ENCODE measurements at regions not wholly inside any gene's neighbourhood (a gene's known extent, or its start where the extent isn't known, plus 50 kb on each side); places are given as distances from the start of the nearest gene placed in this dataset.
"Not testable (repeated sequence)": the region's sequence is repeated elsewhere in the genome, so short reads cannot be mapped to it uniquely, and the experiment has no call there.

- Histone ChIP-seq H3K4me1 (no peaks in the 10 kb centered on the region), H3K27ac (no peak overlapping the region), H3K9me3 (peaks cover 0 to 4% (median 0%) of the 10 kb centered on the region in 4 donors), H3K4me3 (no peak overlapping the region), H3K36me3 (no peaks in the 10 kb centered on the region), H3K27me3 (no peaks in the 10 kb centered on the region)
- DNase-seq = no peak
- TF ChIP-seq CTCF (IDR thresholded peaks at IDR 0.05) (no peak), POLR2A (IDR thresholded peaks at IDR 0.05) (no peak)
These were observed 84.6 kb upstream of the WSB1 start for GRCh38 chr17:27209316-27209715.

- H3K36me3 ChIP-seq, H3K27me3 ChIP-seq, H3K9me3 ChIP-seq, H3K4me3 ChIP-seq, DNase-seq, H3K4me1 ChIP-seq, H3K27ac ChIP-seq: not testable (repeated sequence)
These were observed 83.1 kb upstream of the WSB1 start for GRCh38 chr17:27210809-27211208.

- no peaks in the 10 kb centered on the region for H3K27me3 ChIP-seq
- H3K27ac ChIP-seq = peak overlapping the region in 2 of 4 donors; percentile 17 to 55
- H3K4me1 ChIP-seq = peaks cover 0 to 20% (median 1%) of the 10 kb centered on the region in 4 donors
- H3K9me3 ChIP-seq = peaks cover 0 to 4% (median 0%) of the 10 kb centered on the region in 4 donors
- H3K36me3 ChIP-seq = no peaks in the 10 kb centered on the region
- no peak overlapping the region for H3K4me3 ChIP-seq
- peak in 1 of 3 donors; percentile 29 for DNase-seq
- no peak for TF ChIP-seq CTCF (IDR thresholded peaks at IDR 0.05)
- TF ChIP-seq POLR2A (IDR thresholded peaks at IDR 0.05) = no peak
These were observed 77.1 kb upstream of the WSB1 start for GRCh38 chr17:27216836-27217235.

- H3K4me3 ChIP-seq = no peak overlapping the region
- TF ChIP-seq POLR2A (IDR thresholded peaks at IDR 0.05) (no peak), CTCF (IDR thresholded peaks at IDR 0.05) (no peak)
- H3K4me1 ChIP-seq = peaks cover 0 to 20% (median 1%) of the 10 kb centered on the region in 4 donors
- H3K9me3 ChIP-seq = peaks cover 0 to 4% (median 0%) of the 10 kb centered on the region in 4 donors
- peak in 2 of 3 donors; percentile 37 to 61 for DNase-seq
- no peaks in the 10 kb centered on the region for H3K27me3 ChIP-seq
- peak overlapping the region in 2 of 4 donors; percentile 12 to 67 for H3K27ac ChIP-seq
- no peaks in the 10 kb centered on the region for H3K36me3 ChIP-seq
These were observed 76.3 kb upstream of the WSB1 start for GRCh38 chr17:27217631-27218030.

GRCh38 chr17:27218041-27218440 lies 75.9 kb upstream of the WSB1 start:
- H3K27ac ChIP-seq = peak overlapping the region in 1 of 4 donors; percentile 67
- TF ChIP-seq POLR2A (IDR thresholded peaks at IDR 0.05) = no peak

GRCh38 chr17:27218719-27219488 lies 75.0 kb upstream of the WSB1 start:
- Histone ChIP-seq H3K27me3 (no peaks in the 10 kb centered on the region), H3K4me1 (peaks cover 0 to 20% (median 1%) of the 10 kb centered on the region in 4 donors), H3K36me3 (no peaks in the 10 kb centered on the region), H3K27ac (peak overlapping the region in 1 of 4 donors; percentile 67), H3K9me3 (peaks cover 0 to 4% (median 0%) of the 10 kb centered on the region in 4 donors), H3K4me3 (no peak overlapping the region)
- no peak for DNase-seq
- TF ChIP-seq POLR2A (IDR thresholded peaks at IDR 0.05) = no peak
- no peak for TF ChIP-seq CTCF (IDR thresholded peaks at IDR 0.05)

More at GRCh38 chr17:27218041-27218440, 75.9 kb upstream of the WSB1 start:
- DNase-seq = peak in 1 of 3 donors; percentile 24
- H3K4me3 ChIP-seq = no peak overlapping the region
- no peaks in the 10 kb centered on the region for H3K27me3 ChIP-seq
- H3K9me3 ChIP-seq = peaks cover 0 to 4% (median 0%) of the 10 kb centered on the region in 4 donors
- H3K4me1 ChIP-seq = peaks cover 0 to 20% (median 1%) of the 10 kb centered on the region in 4 donors
- H3K36me3 ChIP-seq = no peaks in the 10 kb centered on the region

All from Peyer's patch (tissue), 4 donors.